HL-60 (cell line): ENCODE measurements at regions not wholly inside any gene's neighbourhood (a gene's known extent, or its start where the extent isn't known, plus 50 kb on each side); places are given as distances from the start of the nearest gene placed in this dataset.

ENCODE experiments used
- DNase-seq, 2 experiments: peaks; one replicate each; pipeline ENCODE4 v3.0.0-alpha.2; 2010 to 2020; ENCODE audit warnings: low read depth in 1 of 2, low spot score in 1 of 2
- H3K27ac ChIP-seq: fragments of 250-450 bp; sonication (Bioruptor Pico); replicated peaks from 2 replicates; pipeline ENCODE4 v1.5.1; 2020; ENCODE audit warnings: mild to moderate bottlenecking, moderate library complexity
- H3K27me3 ChIP-seq: fragments of 250-450 bp; sonication (Bioruptor Pico); 2 replicates; pipeline ENCODE4 v1.5.1; 2021; ENCODE audit warnings: mild to moderate bottlenecking, moderate library complexity; ENCODE audit not compliant: insufficient read depth, poor library complexity, severe bottlenecking
- H3K4me3 ChIP-seq: replicated peaks from 2 replicates; pipeline ENCODE4 v1.5.1; 2011; ENCODE audit warnings: mild to moderate bottlenecking, control low read depth, low read length; ENCODE audit not compliant: insufficient read depth
- GABPA ChIP-seq: IDR thresholded peaks from 2 replicates; pipeline ENCODE4 v1.6.1; 2012; ENCODE audit warnings: low read depth
- POLR2AphosphoS5 ChIP-seq: IDR thresholded peaks from 2 replicates; pipeline ENCODE4 v1.6.1; 2012; ENCODE audit warnings: low read depth
- SPI1 ChIP-seq: IDR thresholded peaks from 2 replicates; pipeline ENCODE4 v1.6.1; 2012; ENCODE audit warnings: low read depth, mild to moderate bottlenecking, borderline replicate concordance
- TF ChIP-seq, protein P1 (sequence below): IDR thresholded peaks from 2 replicates; pipeline ENCODE4 v1.6.1; 2012; ENCODE audit warnings: low read depth; ENCODE audit not compliant: insufficient replicate concordance
- TF ChIP-seq, protein P2 (sequence below): IDR thresholded peaks from one replicate; pipeline ENCODE4 v1.5.1; 2011; ENCODE audit warnings: low read length, control low read depth, inconsistent platforms; ENCODE audit not compliant: insufficient read depth

DNA sequence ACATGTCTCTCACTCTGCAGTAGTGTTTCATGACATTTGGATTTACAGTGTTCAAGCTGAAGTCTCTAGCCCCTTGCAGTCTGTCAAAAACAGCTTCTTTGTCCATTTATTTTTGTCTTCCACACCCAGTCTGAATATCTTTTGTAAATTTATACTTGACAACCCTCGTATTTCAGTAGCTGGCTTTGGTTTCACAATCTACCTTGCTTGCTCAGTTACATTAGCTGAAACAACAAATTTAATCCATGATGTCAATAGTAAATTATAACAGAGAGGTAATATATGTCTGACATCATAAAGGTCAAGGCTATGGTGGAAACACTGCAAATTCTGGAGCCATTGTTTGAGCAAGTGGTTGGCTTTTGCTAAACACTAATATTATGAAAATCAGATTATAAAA lies 328.7 kb downstream of the MTX2 start:
- no peak for TF ChIP-seq SPI1
- TF ChIP-seq, protein P1, sequence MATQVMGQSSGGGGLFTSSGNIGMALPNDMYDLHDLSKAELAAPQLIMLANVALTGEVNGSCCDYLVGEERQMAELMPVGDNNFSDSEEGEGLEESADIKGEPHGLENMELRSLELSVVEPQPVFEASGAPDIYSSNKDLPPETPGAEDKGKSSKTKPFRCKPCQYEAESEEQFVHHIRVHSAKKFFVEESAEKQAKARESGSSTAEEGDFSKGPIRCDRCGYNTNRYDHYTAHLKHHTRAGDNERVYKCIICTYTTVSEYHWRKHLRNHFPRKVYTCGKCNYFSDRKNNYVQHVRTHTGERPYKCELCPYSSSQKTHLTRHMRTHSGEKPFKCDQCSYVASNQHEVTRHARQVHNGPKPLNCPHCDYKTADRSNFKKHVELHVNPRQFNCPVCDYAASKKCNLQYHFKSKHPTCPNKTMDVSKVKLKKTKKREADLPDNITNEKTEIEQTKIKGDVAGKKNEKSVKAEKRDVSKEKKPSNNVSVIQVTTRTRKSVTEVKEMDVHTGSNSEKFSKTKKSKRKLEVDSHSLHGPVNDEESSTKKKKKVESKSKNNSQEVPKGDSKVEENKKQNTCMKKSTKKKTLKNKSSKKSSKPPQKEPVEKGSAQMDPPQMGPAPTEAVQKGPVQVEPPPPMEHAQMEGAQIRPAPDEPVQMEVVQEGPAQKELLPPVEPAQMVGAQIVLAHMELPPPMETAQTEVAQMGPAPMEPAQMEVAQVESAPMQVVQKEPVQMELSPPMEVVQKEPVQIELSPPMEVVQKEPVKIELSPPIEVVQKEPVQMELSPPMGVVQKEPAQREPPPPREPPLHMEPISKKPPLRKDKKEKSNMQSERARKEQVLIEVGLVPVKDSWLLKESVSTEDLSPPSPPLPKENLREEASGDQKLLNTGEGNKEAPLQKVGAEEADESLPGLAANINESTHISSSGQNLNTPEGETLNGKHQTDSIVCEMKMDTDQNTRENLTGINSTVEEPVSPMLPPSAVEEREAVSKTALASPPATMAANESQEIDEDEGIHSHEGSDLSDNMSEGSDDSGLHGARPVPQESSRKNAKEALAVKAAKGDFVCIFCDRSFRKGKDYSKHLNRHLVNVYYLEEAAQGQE: no peak
- TF ChIP-seq, protein P2, sequence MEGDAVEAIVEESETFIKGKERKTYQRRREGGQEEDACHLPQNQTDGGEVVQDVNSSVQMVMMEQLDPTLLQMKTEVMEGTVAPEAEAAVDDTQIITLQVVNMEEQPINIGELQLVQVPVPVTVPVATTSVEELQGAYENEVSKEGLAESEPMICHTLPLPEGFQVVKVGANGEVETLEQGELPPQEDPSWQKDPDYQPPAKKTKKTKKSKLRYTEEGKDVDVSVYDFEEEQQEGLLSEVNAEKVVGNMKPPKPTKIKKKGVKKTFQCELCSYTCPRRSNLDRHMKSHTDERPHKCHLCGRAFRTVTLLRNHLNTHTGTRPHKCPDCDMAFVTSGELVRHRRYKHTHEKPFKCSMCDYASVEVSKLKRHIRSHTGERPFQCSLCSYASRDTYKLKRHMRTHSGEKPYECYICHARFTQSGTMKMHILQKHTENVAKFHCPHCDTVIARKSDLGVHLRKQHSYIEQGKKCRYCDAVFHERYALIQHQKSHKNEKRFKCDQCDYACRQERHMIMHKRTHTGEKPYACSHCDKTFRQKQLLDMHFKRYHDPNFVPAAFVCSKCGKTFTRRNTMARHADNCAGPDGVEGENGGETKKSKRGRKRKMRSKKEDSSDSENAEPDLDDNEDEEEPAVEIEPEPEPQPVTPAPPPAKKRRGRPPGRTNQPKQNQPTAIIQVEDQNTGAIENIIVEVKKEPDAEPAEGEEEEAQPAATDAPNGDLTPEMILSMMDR: no peak
- TF ChIP-seq POLR2AphosphoS5: no peak
- TF ChIP-seq GABPA: no peak
- H3K27ac ChIP-seq: no peak overlapping the region
- no peak for DNase-seq
- H3K4me3 ChIP-seq: no peak overlapping the region
- peaks cover 3% of the 10 kb centered on the region for H3K27me3 ChIP-seq

DNA sequence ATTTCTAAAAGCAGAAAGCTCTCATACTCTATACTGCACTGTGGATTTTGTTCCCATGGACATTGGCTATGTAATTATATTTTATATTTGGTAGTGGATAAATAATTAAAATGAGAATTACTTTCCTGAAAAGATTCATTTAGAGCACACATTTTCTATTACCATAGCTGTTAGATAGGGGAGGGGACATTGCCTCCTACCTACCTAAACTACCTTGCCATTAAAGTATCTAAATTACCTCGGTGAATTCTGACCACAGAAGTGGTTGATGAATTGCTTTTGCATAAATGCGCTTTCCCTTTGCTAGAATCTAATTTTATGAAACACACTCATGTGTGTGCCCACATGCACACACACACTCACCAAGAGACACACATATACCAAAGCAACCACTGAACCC lies 329.1 kb downstream of the MTX2 start:
- Histone ChIP-seq H3K27me3 (peaks cover 6% of the 10 kb centered on the region), H3K4me3 (no peak overlapping the region), H3K27ac (no peak overlapping the region)
- DNase-seq: no peak
- no peak for TF ChIP-seq POLR2AphosphoS5
- TF ChIP-seq GABPA: no peak
- TF ChIP-seq, protein P1: no peak
- TF ChIP-seq, protein P2: no peak
- no peak for TF ChIP-seq SPI1

DNA sequence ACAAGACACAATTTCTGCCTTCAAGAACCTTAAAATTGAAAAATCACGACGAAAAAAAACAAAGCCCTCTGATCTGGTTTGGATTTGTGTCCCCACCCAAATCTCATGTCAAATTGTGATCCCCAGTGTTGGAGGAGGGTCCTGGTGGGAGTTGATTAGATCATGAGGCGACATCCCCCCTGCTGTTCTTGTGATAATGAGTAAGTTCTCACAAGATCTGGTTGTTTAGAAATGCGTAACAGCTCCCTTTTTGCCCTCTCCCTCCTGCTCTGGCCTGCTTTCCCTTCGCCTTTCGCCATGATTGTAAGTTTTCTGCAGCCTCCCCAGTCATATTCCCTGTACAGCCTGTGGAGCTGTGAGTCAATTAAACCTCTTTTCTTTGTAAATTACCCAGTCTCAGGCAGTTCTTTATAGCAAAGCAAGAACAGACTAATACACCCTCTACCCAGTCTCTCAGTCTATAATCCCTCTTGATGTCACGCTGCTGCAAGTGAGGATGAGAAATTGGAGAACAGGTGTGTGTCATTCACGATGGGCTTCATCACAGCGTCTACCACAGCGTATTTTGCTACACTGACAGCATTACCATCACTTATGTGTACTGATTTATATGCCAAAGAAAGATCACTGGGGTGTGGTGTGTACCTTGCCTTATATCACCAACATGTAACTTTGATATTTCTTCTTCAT lies 330.7 kb downstream of the MTX2 start:
- Histone ChIP-seq H3K27ac (no peak overlapping the region), H3K4me3 (no peak overlapping the region), H3K27me3 (peaks cover 8% of the 10 kb centered on the region)
- TF ChIP-seq SPI1 (no peak), GABPA (no peak)
- TF ChIP-seq, protein P1: no peak
- TF ChIP-seq, protein P2: no peak
- DNase-seq: no peak
